ENCODE measurements at regions not wholly inside any gene's neighbourhood (a gene's known extent, or its start where the extent isn't known, plus 50 kb on each side); places are given as distances from the start of the nearest gene placed in this dataset.
"Not testable (repeated sequence)": the region's sequence is repeated elsewhere in the genome, so short reads cannot be mapped to it uniquely, and the experiment has no call there.

DNA sequence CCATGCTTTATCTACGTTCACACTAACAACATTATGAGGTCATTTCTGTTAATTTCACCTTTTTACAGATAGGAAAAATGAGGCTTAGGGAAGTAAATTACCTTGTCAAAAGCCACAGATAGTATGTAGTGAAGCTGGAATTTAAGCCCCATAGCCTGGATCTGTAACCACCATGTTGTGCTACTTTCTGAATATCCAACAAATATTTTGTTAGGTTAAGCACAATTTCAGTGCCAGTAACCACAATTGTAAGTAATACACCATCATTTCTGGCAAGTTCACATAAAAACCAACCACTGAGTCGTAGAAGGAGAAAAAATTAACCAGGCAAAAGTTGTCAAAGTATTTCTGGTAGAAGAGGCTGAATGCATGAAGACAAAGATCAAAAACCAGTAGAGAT lies 593.1 kb upstream of the CAMK1G start:
- Histone ChIP-seq H3F3A (replicated peaks; ENCODE audit: low read depth) (no peaks in the 10 kb centered on the region), H2AFZ (no peak overlapping the region), H3K4me2 (no peak overlapping the region), H3K4me3 (no peak overlapping the region), H3K9me2 (ENCODE audit: insufficient read depth) (no peaks in the 10 kb centered on the region; the same call in 1 of the 2 replicates), H3K27me3 (ENCODE audit: insufficient read depth) (no peaks in the 10 kb centered on the region), H3K4me1 (ENCODE audit: insufficient read depth) (no peaks in the 10 kb centered on the region), H4K20me1 (replicated peaks; ENCODE audit: insufficient read depth) (no peaks in the 10 kb centered on the region), H3K79me2 (replicated peaks; ENCODE audit: insufficient read depth) (no peaks in the 10 kb centered on the region), H3K36me3 (ENCODE audit: insufficient read depth) (no peaks in the 10 kb centered on the region), H3K27ac (ENCODE audit: low read depth) (no peak overlapping the region)
- H3K27ac Mint-ChIP-seq = no peak overlapping the region
- no peak overlapping the region for H3K4me3 Mint-ChIP-seq
- peaks cover 2% of the 10 kb centered on the region for H3K27me3 Mint-ChIP-seq (ENCODE audit: insufficient read depth, low read depth, poor library complexity)
- H3K4me1 Mint-ChIP-seq = no peaks in the 10 kb centered on the region
- peaks cover 51% of the 10 kb centered on the region for H3K9me3 Mint-ChIP-seq
- H3K36me3 Mint-ChIP-seq (ENCODE audit: low read depth) = peaks cover 30% of the 10 kb centered on the region
- DNase-seq (ENCODE audit: low spot score) (no peak), ATAC-seq (no peak)
- no peak for TF ChIP-seq STAT1 (IDR thresholded peaks at IDR 0.05; ENCODE audit: unreplicated experiment)
- TF ChIP-seq ZNF331 (CRISPR knock-in tag; IDR thresholded peaks at IDR 0.05; ENCODE audit: low read depth) = no peak
- no peak for TF ChIP-seq JUNB (IDR thresholded peaks at IDR 0.05; ENCODE audit: unreplicated experiment)
- TF ChIP-seq, protein P1, sequence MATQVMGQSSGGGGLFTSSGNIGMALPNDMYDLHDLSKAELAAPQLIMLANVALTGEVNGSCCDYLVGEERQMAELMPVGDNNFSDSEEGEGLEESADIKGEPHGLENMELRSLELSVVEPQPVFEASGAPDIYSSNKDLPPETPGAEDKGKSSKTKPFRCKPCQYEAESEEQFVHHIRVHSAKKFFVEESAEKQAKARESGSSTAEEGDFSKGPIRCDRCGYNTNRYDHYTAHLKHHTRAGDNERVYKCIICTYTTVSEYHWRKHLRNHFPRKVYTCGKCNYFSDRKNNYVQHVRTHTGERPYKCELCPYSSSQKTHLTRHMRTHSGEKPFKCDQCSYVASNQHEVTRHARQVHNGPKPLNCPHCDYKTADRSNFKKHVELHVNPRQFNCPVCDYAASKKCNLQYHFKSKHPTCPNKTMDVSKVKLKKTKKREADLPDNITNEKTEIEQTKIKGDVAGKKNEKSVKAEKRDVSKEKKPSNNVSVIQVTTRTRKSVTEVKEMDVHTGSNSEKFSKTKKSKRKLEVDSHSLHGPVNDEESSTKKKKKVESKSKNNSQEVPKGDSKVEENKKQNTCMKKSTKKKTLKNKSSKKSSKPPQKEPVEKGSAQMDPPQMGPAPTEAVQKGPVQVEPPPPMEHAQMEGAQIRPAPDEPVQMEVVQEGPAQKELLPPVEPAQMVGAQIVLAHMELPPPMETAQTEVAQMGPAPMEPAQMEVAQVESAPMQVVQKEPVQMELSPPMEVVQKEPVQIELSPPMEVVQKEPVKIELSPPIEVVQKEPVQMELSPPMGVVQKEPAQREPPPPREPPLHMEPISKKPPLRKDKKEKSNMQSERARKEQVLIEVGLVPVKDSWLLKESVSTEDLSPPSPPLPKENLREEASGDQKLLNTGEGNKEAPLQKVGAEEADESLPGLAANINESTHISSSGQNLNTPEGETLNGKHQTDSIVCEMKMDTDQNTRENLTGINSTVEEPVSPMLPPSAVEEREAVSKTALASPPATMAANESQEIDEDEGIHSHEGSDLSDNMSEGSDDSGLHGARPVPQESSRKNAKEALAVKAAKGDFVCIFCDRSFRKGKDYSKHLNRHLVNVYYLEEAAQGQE (IDR thresholded peaks at IDR 0.05; ENCODE audit: unreplicated experiment) = no peak
- TF ChIP-seq, protein P2, sequence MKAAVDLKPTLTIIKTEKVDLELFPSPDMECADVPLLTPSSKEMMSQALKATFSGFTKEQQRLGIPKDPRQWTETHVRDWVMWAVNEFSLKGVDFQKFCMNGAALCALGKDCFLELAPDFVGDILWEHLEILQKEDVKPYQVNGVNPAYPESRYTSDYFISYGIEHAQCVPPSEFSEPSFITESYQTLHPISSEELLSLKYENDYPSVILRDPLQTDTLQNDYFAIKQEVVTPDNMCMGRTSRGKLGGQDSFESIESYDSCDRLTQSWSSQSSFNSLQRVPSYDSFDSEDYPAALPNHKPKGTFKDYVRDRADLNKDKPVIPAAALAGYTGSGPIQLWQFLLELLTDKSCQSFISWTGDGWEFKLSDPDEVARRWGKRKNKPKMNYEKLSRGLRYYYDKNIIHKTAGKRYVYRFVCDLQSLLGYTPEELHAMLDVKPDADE (IDR thresholded peaks at IDR 0.05) = no peak
- TF ChIP-seq NANOG (IDR thresholded peaks at IDR 0.05; ENCODE audit: borderline replicate concordance) = no peak
- TF ChIP-seq ZNF114 (CRISPR knock-in tag; IDR thresholded peaks at IDR 0.05) = no peak

DNA sequence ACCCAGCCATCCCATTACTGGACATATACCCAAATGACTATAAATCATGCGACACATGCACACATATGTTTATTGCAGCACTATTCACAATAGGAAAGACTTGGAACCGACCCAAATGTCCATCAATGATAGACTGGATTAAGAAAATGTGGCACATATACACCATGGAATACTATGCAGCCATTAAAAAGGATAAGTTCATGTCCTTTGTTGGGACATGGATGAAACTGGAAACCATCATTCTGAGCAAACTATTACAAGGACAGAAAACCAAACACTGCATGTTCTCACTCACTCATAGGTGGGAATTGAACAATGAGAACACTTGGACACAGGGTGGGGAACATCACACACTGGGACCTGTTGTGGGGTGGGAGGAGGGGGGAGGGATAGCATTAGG lies 586.5 kb upstream of the CAMK1G start:
- not testable (repeated sequence) for H4K20me1 ChIP-seq (replicated peaks; ENCODE audit: insufficient read depth); H3K9me2 ChIP-seq (ENCODE audit: insufficient read depth); H3K27me3 ChIP-seq (ENCODE audit: insufficient read depth); H3K36me3 Mint-ChIP-seq (ENCODE audit: low read depth); H3K4me1 ChIP-seq (ENCODE audit: insufficient read depth); DNase-seq (ENCODE audit: low spot score); H3K27me3 Mint-ChIP-seq (ENCODE audit: insufficient read depth, low read depth, poor library complexity); ATAC-seq; H3K4me3 Mint-ChIP-seq; H3K4me1 Mint-ChIP-seq; H3K27ac Mint-ChIP-seq; H3K27ac ChIP-seq (ENCODE audit: low read depth); H3K79me2 ChIP-seq (replicated peaks; ENCODE audit: insufficient read depth); H3K36me3 ChIP-seq (ENCODE audit: insufficient read depth); H2AFZ ChIP-seq; H3K4me3 ChIP-seq; H3F3A ChIP-seq (replicated peaks; ENCODE audit: low read depth); H3K4me2 ChIP-seq
- H3K9me3 Mint-ChIP-seq = peaks cover 26% of the 10 kb centered on the region

Data from GM23338 (cell line).